ENCODE measurements at regions not wholly inside any gene's neighbourhood (a gene's known extent, or its start where the extent isn't known, plus 50 kb on each side); places are given as distances from the start of the nearest gene placed in this dataset.

DNA sequence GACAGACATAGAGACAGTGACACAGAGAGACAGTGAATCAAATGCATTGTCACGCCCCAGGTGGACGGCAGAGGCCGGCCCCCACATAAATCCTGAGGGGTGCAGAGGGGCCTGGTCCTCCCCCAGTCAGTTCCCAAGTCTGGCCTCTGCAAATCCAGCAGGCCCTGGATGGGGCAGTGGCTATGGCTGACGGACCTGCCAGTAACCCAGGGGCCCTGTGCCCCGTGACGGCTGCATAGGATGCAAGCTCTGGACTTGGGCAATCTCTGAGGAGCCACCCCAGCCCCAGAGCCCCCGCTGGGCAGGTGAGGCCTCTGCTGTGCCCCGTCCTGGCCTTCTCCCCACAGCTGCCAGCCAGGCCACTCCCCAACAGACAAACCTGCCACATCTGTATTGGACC, 204.5 kb downstream of the BRD1 start:
- DNase-seq (ENCODE audit: low spot score) = no peak

DNA sequence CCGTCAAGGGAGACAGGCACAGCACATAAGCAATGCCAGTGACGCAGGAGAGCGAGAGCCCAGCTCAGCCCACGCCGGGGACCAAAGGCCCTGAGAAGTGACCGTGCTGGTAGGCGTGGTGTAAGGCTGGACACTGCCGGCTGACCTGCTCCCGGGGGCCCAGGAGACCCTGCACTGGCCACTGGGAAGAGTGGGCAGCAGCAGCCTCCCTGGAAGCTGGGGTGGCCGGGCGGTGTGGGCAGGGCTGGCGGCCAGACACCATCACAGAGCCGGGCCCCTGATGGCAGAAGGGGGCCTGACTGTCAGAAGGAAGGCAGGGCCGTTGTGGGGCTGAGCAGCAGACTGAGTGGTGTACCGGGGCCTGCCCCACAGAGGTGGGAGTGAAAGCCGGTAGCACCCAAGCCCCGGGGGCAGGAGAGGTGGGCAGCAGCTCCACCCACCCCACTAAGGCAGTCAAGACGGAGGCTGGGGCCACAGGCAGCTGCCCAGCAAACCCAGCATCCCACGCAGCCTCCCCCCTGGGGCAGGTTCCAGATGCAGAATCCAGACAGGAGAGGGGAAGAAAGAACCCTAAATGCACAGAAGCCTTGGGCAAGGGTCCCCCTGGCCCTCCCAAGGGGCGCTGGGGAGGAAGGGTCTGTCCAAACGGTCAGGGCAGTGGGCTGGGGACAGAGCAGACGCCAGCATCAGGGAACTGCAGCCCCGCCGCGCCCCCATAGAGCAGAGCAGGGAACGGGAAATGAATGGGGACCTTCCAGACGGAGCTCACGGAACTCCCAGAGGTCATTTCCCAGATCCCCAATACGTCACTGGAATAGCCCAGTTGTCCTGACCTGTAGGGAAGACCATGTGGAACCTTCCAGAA, 205.2 kb downstream of the BRD1 start:
- DNase-seq (ENCODE audit: low spot score) = no peak

DNA sequence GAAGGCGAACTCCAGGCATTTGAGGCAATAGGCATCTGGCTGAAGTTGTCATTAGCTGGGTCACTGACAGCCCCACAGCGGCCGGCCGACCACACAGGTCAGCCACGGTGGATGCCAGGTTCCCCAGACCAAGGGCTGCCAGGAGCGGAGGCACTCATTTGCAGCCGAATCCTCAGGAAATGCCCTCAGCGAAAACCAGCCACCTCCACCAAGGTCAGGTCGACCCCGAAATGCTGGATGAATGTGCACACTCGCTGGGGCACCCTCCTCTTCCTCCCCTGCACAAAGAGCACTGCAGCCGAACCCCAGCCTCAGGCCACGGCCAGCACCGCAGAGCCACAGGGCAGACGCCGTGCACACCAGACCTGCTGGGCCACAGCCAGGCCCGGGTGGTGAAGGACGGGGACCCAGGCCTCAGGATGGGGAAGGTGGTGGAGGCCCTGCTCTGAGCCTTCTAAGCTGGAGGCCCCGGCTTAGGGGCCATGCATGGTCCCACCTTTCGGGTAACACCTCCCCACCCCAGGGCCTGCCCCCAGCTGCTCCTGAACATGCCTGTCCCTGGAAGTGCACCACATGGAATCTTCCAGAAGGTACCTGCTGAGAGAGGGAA, 206.0 kb downstream of the BRD1 start:
- no peak for DNase-seq (ENCODE audit: low spot score)

DNA sequence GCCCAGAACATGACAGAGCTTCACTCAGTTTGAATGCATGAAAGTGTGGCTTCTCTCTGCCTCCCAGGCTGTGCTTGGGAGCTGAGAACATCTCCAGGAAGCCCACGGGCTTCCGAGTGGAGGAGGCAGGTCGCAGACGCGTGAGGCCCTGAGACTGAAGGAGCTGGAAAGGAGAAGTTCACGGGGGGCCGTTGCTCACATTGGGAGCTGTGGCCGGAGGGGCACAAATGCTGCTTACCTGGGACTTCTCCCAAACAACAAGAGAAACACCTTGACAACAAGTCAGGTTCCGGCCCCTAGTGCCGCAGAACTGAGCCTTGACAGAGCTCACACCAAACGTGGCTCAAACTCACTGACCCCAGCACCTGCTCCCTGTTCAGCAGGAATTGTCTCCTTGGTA, 207.0 kb downstream of the BRD1 start:
- DNase-seq (ENCODE audit: low spot score) = no peak

DNA sequence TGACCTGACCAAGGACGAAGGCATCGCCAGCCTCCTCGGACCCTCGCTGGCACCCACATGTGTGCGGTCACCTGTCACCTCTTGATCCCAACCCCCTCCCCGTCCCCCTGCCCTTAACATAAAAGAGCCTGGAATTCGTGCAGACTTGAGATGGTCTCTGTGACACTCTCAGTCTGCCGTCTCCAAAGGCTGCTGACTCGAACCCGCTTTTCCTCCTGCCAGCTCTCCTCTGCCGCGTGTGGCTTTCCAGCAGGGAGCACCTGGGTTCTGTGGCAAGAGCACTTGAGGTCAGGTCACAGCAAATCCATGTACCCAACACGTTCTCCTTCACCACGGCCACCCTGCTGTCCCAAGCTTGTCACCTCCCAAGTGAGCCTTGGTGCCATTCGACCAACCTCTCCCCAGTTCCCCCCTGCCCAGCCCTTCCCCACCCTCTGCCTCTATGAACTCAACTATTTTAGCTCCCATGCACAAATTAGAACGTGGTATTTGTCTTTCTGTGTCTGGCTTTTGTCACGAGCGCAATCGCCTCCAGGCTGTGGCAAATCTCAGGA, 207.6 kb downstream of the BRD1 start:
- DNase-seq (ENCODE audit: low spot score) = no peak

DNA sequence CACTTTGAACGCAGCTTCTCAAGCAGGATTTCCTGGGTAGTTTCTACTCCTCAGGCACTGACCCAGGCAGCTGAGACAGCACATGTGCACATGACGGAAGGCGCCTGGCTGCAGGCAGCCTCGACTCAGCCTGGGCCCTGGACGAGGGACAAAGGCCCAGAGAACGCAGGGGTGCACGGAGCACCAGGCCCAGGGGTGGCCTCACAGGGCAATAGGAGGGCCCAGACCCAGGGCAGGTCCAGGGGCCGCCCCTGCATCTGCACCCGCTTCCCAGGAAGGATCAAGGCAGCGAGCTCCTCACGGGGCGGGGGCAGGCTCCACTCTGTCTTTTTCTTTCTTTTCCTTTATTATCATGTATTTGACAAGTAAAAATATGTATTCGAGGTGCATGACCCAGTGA, 208.4 kb downstream of the BRD1 start:
- DNase-seq (ENCODE audit: low spot score) = no peak

DNA sequence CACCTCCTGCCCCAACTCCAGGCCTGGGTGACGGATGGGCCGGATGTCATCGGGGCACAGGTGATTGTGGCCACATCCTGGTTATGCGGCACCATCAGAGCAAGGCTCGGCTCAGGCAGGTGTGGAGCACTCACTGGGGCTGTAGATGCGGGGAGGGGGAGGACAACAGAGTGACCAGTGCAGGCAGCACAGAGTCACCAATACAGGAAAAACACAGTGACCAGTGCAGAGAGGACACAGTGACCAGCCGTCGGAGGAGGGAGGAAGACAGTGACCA, 209.1 kb downstream of the BRD1 start:
- DNase-seq (ENCODE audit: low spot score) = no peak

DNA sequence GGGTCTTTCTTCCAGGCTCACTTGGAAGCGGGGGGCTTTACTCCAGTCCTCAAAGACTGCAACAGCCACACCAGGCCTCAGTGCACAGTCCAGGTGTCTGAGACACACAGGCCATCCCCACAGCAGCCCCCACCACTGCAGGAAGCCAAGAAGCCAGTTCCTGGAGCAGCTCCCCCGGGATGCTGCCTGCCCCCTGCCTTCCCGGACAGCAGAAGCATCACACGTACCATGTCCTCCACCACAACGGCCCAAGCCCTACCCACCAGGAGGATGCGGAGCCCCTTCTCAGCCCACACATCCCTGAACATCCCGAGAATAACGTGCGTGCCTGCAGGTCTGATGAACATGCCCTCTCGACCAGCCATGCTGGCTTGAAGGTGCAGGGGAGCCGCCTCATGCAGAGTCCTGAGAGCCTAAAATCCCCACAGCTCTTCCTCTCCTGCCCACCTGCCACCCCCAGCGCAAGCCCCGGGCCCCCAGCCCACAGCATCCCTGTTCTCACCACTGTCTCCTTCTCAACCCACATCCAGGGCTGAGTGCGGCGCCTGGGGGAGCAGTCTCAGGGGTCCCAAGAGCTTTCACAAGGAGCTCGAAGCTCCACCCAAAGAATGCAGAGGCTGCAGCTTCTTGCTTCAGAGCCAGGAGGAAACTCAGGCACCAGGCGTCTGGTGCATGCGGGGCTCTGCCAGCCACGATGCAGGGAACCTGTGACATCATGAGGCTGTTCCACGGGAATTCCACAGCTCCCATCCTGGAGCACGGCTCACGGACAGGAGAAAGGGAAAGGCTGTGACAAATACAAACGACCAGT, 209.6 kb downstream of the BRD1 start:
- no peak for DNase-seq (ENCODE audit: low spot score)

DNA sequence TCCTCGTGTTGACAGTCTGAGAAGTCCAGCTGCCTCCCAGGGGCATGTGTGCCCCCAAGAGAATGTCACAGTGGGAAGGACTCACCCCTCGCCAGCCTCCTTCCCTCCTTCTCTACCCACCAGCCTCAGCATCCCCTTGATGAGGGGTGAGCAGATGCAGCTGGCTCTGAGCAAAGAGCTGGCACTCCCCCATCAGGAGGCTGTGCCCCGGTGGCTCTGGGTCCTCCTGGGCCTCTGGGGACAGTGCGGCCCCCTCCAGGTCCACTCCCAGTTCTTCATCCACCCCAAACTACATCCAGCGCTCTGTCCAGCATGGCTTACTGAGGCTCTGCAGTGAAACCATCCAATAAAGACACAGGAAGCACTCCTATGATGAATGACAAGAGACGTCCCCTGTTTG, 210.4 kb downstream of the BRD1 start:
- DNase-seq (ENCODE audit: low spot score) = no peak

DNA sequence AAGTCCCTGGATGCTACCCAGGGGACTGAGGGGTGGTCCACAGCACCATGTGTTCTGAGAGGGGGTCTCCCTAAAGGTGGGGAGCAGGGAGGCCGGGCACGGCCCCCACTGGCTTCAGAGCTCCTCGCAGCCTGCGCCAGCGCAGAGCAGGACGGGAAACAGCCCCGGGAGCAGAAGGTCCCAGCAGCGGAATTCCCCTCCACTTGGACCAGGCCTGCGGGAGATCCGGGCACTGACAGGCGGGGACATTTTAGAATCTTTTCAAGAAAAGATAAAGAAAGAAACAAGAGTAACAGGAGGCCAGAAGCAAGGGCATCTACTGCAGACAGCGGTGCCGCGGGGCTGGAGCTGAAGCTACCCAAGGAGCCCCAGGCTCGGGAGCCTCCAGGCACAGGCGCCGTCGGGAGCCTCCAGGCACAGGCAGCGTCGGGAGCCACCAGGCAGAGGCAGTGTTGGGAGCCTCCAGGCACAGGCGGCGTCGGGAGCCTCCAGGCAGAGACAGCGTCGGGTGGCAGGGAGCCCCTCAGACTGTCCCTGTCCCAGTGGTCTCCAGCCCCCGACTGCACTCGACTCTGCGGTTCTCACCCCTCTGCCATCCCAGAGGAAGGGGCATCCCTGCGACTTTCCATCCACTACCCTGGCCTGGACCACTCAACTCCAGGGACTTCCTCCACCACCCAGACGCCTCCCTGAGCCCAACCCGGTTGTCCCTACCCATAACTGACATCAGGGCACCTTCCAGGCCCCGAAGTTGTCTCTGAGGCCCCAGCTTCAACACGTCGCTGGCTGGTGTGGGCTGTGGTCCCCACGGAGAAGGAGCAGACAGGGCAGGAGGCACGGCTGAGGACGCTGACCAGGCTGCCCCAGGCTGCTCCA, 211.1 kb downstream of the BRD1 start:
- DNase-seq (ENCODE audit: low spot score) = no peak

DNA sequence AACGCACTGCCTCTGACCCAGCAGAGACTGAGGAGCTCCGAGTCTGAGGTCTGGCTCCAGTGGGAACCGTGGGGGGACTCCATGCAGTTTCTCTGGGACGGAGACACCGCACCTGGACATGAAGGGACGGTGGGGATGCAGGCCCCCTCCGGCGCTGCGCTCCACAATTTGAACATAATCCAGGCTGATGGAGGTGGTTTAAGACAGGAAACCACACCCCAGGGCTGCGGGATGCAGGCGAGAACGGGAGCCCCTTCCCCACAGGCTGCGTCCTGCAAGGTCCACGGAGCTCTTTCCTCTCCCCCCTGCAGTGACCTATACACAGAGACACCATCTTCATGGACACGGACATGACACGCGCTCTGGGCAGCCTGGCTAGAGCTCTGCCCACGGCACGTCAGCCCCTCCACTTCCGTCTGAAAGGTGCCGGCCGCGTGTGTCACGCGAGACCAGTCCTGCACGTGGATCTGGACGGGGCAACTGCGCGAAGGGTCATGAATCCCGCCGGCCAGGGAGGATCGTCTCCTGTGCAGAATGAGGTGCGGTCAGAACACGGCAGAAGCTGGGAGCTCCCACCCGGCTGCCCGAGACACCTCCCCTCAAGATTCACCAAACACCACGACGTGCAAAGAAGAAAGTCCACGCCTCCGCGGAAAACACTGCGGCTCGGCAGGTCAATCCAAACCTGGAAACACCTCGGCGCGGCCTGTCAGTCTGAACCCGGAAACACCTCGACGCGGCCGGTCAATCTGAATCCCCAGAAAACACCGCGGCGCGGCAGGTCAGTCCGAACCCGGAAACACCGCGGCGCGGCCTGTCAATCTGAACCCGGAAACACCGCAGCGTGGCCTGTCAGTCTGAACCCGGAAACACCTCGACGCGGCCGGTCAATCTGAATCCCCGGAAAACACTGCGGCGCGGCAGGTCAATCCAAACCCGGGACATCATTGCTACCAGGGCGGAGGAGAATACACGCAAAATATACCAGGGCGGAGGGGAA, 212.4 kb downstream of the BRD1 start:
- no peak for DNase-seq (ENCODE audit: low spot score)

DNA sequence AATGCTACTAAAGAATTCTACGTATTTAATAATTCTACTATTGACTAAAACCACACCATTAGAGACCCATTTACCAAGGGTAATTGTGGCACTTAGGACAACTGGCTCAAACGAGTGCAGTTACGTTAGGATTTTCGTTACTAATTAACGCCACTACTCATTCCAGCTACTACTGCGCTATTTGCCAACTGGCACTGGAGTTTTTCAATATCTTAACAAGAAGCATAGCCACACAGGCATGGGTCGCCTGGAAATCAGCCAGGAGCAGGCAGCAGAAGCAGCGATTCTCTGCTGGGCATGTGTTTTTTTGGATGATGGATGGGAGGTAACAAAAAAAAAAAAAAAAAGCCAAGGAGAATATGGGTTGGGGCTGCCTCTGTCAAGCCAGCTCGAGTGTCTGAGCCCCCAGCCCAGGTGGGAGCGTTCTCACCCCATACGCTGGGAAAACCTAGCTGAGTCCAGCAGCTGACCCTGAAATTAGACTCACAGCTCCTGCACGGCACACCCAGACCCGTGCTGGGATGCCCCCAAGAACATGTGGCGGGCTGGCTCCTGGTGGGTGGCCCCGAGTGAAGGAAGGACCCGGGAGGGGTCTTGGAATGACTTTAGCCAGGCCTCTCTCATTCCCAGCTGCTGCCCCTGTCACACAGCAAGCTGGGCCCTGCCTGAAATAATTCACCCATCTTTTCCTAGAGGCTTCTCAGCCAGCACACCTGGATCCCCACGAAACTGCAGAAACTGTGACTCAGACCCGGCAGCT, 214.0 kb downstream of the BRD1 start:
- no peak for DNase-seq (ENCODE audit: low spot score)

DNA sequence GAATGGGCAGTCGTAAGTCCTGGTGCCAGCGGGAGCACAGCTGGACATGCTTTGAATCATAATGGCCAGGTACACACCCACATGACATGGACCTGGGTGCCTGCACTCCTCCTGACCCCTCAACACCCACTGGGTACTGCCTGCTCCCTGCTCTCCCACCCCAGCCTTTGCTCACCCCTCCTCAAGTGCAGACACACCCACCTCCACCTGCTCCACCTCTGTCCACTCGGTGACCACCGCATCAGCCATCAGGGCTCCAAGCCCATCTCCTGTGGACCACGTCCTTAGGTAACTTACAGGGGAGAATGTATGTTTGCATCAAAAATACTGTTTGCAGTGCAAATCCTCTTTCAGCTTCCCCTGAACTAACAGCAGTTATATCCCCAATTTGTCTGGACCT, 214.6 kb downstream of the BRD1 start:
- DNase-seq (ENCODE audit: low spot score) = no peak

DNA sequence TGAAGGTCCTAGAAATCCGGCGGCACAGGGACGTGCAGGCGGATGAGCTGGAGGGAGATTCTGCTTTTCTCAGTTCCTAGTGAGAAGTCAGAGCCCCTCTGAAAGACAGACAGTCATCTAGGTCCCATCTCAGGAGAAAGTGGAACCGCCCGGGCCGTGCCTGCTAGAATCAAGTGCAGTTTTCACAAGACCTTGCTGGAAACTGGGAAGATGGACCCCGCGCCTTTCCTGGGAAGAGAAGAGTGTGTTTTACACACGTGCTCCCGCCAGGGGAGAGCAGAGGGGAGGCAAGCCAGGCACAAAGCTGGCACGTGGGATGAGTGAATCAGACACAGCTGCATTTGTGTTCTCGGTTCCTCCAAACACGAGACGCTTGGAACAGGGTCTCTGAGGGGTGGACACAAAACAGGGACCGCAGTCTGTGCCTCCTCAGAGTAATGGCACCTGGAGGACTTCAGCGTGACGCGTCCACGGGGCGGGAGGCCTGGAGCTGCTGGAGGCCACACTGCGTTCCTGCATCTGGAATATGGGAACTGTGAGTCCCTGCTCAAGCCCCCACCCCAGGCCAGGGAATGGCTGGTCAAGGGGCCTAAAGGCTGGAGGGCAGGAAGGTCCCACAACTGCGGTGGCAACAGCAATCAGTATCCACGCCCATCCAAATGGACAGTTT, 218.3 kb downstream of the BRD1 start:
- DNase-seq (ENCODE audit: low spot score) = no peak

DNA sequence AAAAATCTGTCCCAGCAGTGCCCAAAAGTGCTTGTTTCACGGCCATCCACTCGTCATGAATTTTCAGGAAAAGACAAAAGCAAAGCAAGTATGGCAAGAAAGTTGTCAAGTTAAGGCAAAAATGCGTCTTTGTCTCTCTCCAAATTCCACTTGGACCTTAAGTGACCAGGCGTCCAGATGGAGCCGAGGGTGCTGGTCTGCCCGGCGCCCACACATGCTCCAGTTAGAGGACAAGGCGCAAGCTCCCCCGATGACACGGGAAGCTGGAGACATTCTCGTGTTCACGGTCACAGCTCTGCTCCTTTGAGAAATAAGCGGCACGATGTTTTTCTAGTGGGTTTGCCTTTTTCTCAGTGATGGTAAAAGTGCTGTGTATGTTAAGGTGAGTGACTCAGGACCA, 219.0 kb downstream of the BRD1 start:
- no peak for DNase-seq (ENCODE audit: low spot score)

DNA sequence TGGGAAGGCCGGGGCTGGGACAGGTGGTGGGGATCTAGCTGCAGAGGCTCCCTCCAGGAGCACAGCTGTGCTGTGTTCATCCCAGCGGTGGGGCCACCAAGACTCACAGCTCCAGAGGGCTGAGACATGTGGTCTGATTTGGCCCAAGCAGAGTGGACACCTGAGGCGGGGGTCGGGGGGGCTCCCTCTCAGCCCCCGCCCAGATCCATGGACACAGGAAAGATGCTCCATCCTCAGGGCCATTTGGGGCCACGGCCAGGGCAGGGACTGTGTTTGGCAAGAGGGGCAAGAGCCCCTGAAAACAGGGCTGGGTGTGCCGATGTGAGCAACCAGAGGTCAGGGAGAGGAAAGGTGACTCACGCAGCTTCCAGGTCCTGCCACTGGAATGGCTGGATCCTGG, 219.4 kb downstream of the BRD1 start:
- no peak for DNase-seq (ENCODE audit: low spot score)

DNA sequence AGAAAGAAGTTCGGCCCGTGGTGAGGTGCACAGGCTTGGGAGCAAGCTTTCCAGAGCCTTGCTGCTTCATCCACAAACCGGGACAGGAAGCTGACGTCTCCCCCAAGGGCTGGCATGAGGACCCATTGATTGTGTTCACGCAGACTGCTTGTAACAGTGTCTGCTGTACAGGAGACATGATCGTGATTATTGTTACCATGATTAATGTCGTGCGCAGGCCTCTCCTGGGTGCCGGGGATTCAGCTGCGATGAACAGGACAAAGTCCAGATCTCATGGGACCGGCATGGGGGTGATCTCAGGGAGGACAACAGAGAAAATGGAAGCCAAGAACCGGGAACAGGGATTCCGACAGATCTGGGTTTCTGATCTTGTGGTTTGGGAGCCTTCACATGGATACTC, 219.9 kb downstream of the BRD1 start:
- no peak for DNase-seq (ENCODE audit: low spot score)

DNA sequence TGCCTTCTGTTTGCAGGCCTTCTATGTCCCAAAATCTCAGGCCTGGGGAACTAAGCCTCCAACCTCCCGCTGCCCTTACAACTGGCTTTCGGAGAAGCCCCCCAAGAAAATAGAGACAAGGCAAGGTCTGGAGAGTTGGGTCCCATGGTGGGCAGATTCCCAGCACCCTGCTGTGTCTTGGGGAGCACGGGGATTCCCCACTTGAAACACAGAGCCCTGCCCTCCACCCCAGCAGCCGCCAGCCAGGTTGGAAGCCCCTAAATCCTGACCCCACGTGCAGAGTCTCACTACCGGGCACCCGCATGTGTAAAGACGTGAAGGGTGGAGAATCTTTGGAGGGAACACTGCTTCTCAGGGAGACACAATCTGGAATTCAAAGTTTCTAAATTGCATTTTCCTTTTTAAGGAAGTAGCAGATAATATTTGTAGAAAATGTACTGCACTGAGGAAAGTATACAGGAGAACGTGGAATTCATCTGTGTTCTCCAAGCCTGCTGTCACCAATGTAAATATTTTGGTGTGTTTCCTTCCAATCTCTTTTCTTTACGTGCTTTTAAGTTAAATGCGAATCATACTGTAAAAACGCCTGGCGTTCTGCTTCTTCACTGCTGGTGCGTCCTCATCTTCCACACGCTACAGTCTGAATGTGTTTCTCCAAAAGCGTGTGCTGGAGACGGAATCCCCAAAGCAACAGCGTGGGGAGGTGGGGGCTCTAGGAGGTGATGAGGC, 220.9 kb downstream of the BRD1 start:
- no peak for DNase-seq (ENCODE audit: low spot score)
